Psoas muscle (tissue), 7 donors: ENCODE measurements at regions not wholly inside any gene's neighbourhood (a gene's known extent, or its start where the extent isn't known, plus 50 kb on each side); places are given as distances from the start of the nearest gene placed in this dataset.
"Not testable (repeated sequence)": the region's sequence is repeated elsewhere in the genome, so short reads cannot be mapped to it uniquely, and the experiment has no call there.

ENCODE experiments used
- ATAC-seq, 4 donors: fragments of 200-7000 bp; cut with Tn5 transposase; one replicate each; pipeline ENCODE4 v1.9.1; 2020; ENCODE audit warnings: moderate library complexity in 3 of 4, mild to moderate bottlenecking in 2 of 4
- DNase-seq, 2 donors: peaks; one replicate each; pipeline ENCODE4 v3.0.0-alpha.2; 2020
- H3K27ac ChIP-seq: fragments of 200-600 bp; one replicate; pipeline ENCODE4 v1.8.0; 2022
- H3K27me3 ChIP-seq, 3 donors: fragments of 200-600 bp in 1 of 3; one replicate each; pipeline versions ENCODE4 v1.6.1 to v1.8.0; 2013 to 2022; ENCODE audit warnings: low read length in 2 of 3, mild to moderate bottlenecking in 2 of 3, moderate library complexity in 1 of 3; ENCODE audit not compliant: insufficient read depth in 3 of 3
- H3K36me3 ChIP-seq, 2 donors: fragments of 200-600 bp in 1 of 2; one replicate each; pipeline versions ENCODE4 v1.6.1 to v1.8.0; 2013 to 2022; ENCODE audit warnings: low read depth in 1 of 2, mild to moderate bottlenecking in 1 of 2, moderate library complexity in 1 of 2; ENCODE audit not compliant: insufficient read depth in 1 of 2
- H3K4me1 ChIP-seq: fragments of 200-600 bp; one replicate; pipeline ENCODE4 v1.8.0; 2022
- H3K4me3 ChIP-seq: fragments of 200-600 bp; one replicate; pipeline ENCODE4 v1.8.0; 2022; ENCODE audit warnings: mild to moderate bottlenecking
- H3K9me3 ChIP-seq: fragments of 200-600 bp; one replicate; pipeline ENCODE4 v1.8.0; 2022
- WGBS, 3 donors: extraction: QIAGEN DNeasy Blood & Tissue Kit; methylation state at CpG; one replicate each; pipeline versions ENCODE4 v1.1.6 to v1.1.7; 2013; 5-methylcytosine and 5-hydroxymethylcytosine counted together
- intact Hi-C, 2 donors: fragments of 100-400 bp; cut with DNase I; formaldehyde crosslinking; loops; one replicate each; pipeline versions ENCODE4 v1.11.0 to v1.14.2; 2022
- TF ChIP-seq, protein P1 (sequence below): fragments of 200-600 bp; IDR thresholded peaks from one replicate; pipeline ENCODE4 v1.8.0; 2022; ENCODE audit warnings: antibody characterized with exemption
- donor health status: healthy with polysubstance abuse.
- donor health status: DM: no; HTN: no; CAD: no; lungs with moderate emphysema.
- donor health status: Bipolar disorder and iron deficiency.
- donor health status: healthy.
- donor health status: DM: yes; HTN: yes; CAD: no.
- donor health status: DM: no; HTN: no; CAD: no.
- donor health status: DM: yes; HTN: yes; CAD: no.

GRCh38 chr2:13698847-13699246 lies 933.7 kb upstream of the LRATD1 start:
- DNase-seq (no peak), ATAC-seq (no peak)
- Histone ChIP-seq H3K4me1 (no peaks in the 10 kb centered on the region), H3K4me3 (no peak overlapping the region), H3K27me3 (no peaks in the 10 kb centered on the region), H3K9me3 (no peaks in the 10 kb centered on the region), H3K36me3 (no peaks in the 10 kb centered on the region), H3K27ac (no peak overlapping the region)
- TF ChIP-seq, protein P1, sequence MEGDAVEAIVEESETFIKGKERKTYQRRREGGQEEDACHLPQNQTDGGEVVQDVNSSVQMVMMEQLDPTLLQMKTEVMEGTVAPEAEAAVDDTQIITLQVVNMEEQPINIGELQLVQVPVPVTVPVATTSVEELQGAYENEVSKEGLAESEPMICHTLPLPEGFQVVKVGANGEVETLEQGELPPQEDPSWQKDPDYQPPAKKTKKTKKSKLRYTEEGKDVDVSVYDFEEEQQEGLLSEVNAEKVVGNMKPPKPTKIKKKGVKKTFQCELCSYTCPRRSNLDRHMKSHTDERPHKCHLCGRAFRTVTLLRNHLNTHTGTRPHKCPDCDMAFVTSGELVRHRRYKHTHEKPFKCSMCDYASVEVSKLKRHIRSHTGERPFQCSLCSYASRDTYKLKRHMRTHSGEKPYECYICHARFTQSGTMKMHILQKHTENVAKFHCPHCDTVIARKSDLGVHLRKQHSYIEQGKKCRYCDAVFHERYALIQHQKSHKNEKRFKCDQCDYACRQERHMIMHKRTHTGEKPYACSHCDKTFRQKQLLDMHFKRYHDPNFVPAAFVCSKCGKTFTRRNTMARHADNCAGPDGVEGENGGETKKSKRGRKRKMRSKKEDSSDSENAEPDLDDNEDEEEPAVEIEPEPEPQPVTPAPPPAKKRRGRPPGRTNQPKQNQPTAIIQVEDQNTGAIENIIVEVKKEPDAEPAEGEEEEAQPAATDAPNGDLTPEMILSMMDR: no peak
- intact Hi-C loops: no loop called here
- WGBS, 3 donors: 38 to 61% (median 46%) methylated on average over 1 of the region's 1 CpG

- intact Hi-C loops, ATAC-seq, DNase-seq, H3K9me3 ChIP-seq, H3K36me3 ChIP-seq, H3K4me1 ChIP-seq, H3K4me3 ChIP-seq, H3K27ac ChIP-seq, H3K27me3 ChIP-seq: not testable (repeated sequence)
- 63 to 66% (median 64%) methylated on average over 4 of the region's 4 CpGs for WGBS, 3 donors
These were observed 932.6 kb upstream of the LRATD1 start for GRCh38 chr2:13699939-13700338.

DNA sequence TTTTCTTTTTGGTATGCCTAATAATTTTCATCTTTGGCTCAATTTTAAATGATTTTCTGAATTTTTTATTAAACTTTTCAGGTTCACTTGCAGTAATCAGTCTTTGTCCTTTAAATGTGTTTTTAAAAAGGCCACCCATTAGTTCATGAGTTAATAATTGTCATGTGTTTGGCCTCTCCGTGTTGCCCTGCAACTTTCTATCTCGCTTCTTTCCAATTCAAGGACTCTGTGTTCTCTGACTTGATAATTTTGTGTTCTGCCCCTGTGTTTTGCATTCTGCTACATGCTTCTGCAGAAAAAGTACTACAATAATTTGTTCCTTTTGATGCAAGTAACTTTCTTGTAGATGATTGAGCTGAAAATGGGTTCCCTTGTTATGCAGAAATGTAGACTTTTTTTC lies 921.4 kb upstream of the LRATD1 start:
- DNase-seq (no peak), ATAC-seq (no peak)
- intact Hi-C loops: no loop called here
- TF ChIP-seq, protein P1: no peak
- no peaks in the 10 kb centered on the region for H3K9me3 ChIP-seq
- no peaks in the 10 kb centered on the region for H3K36me3 ChIP-seq
- 39 to 63% (median 40%) methylated on average over 2 of the region's 2 CpGs for WGBS, 3 donors
- no peak overlapping the region for H3K4me3 ChIP-seq
- no peaks in the 10 kb centered on the region for H3K4me1 ChIP-seq
- H3K27me3 ChIP-seq: no peaks in the 10 kb centered on the region
- no peak overlapping the region for H3K27ac ChIP-seq

GRCh38 chr2:13714466-13714865 lies 918.1 kb upstream of the LRATD1 start:
- TF ChIP-seq, protein P1: no peak
- H3K36me3 ChIP-seq: no peaks in the 10 kb centered on the region
- no peaks in the 10 kb centered on the region for H3K9me3 ChIP-seq
- WGBS, 3 donors: 83 to 88% (median 85%) methylated on average over 3 of the region's 3 CpGs
- no peak overlapping the region for H3K27ac ChIP-seq
- DNase-seq: no peak
- H3K4me3 ChIP-seq: no peak overlapping the region
- no peak for ATAC-seq
- intact Hi-C loops: no loop called here
- no peaks in the 10 kb centered on the region for H3K27me3 ChIP-seq
- no peaks in the 10 kb centered on the region for H3K4me1 ChIP-seq

GRCh38 chr2:13725945-13726344 lies 906.6 kb upstream of the LRATD1 start:
- intact Hi-C loops: no loop called here
- ATAC-seq: no peak
- 67 to 80% (median 71%) methylated on average over 1 of the region's 1 CpG for WGBS, 3 donors

More at GRCh38 chr2:13725945-13726344, 906.6 kb upstream of the LRATD1 start:
- Histone ChIP-seq H3K27me3 (no peaks in the 10 kb centered on the region), H3K4me3 (no peak overlapping the region), H3K36me3 (no peaks in the 10 kb centered on the region), H3K27ac (no peak overlapping the region), H3K4me1 (no peaks in the 10 kb centered on the region), H3K9me3 (no peaks in the 10 kb centered on the region)
- TF ChIP-seq, protein P1: no peak
- no peak for DNase-seq
